SK-N-SH treated with all-trans-retinoic acid at 6 μM for 48 hours (cell line): ENCODE measurements at regions not wholly inside any gene's neighbourhood (a gene's known extent, or its start where the extent isn't known, plus 50 kb on each side); places are given as distances from the start of the nearest gene placed in this dataset.

Experiments
- ATAC-seq: fragments of 200-7000 bp; cut with Tn5 transposase; 3 replicates; pipeline ENCODE4 v1.9.1; 2020; ENCODE audit warnings: mild to moderate bottlenecking, moderate library complexity
- ARNTL ChIP-seq: fragments of 450-650 bp; formaldehyde crosslinking; IDR thresholded peaks from 2 replicates; pipeline ENCODE4 v1.5.0; 2020; ENCODE audit warnings: low read depth, mild to moderate bottlenecking, moderate library complexity, borderline replicate concordance
- BACH2 ChIP-seq: fragments of 250-450 bp; sonication (Bioruptor Pico); IDR thresholded peaks from 2 replicates; pipeline ENCODE4 v1.9.0; 2021; ENCODE audit warnings: mild to moderate bottlenecking, borderline replicate concordance
- CREB5 ChIP-seq: fragments of 250-450 bp; sonication (Bioruptor Pico); IDR thresholded peaks from 2 replicates; pipeline ENCODE4 v1.5.1; 2020; ENCODE audit warnings: low read depth, mild to moderate bottlenecking, moderate library complexity
- CSDC2 ChIP-seq: fragments of 250-450 bp; sonication (Bioruptor Pico); IDR thresholded peaks from 2 replicates; pipeline ENCODE4 v1.5.0; 2020; ENCODE audit warnings: mild to moderate bottlenecking, moderate library complexity
- CSRNP3 ChIP-seq: fragments of 250-450 bp; sonication (Bioruptor Pico); IDR thresholded peaks from 2 replicates; pipeline ENCODE4 v1.5.1; 2021; ENCODE audit warnings: mild to moderate bottlenecking, moderate library complexity
- ESRRG ChIP-seq: fragments of 250-450 bp; sonication (Bioruptor Pico); IDR thresholded peaks from 2 replicates; pipeline ENCODE4 v1.6.1; 2021; ENCODE audit warnings: mild to moderate bottlenecking
- GLIS3 ChIP-seq: fragments of 250-450 bp; sonication (Bioruptor Pico); IDR thresholded peaks from 2 replicates; pipeline ENCODE4 v1.5.0; 2020; ENCODE audit warnings: mild to moderate bottlenecking, moderate library complexity
- ISL1 ChIP-seq: fragments of 250-450 bp; sonication (Bioruptor Pico); IDR thresholded peaks from 2 replicates; pipeline ENCODE4 v2.1.2; 2022; ENCODE audit warnings: mild to moderate bottlenecking, moderate library complexity
- OSR1 ChIP-seq: fragments of 250-450 bp; sonication (Bioruptor Pico); IDR thresholded peaks from 2 replicates; pipeline ENCODE4 v1.8.0; 2022; ENCODE audit warnings: moderate library complexity, mild to moderate bottlenecking, inconsistent platforms
- PATZ1 ChIP-seq: fragments of 250-450 bp; sonication (Bioruptor Pico); IDR thresholded peaks from 2 replicates; pipeline ENCODE4 v1.8.0; 2020; ENCODE audit warnings: mild to moderate bottlenecking, moderate library complexity, borderline replicate concordance
- POU6F1 ChIP-seq: fragments of 250-450 bp; sonication (Bioruptor Pico); IDR thresholded peaks from 2 replicates; pipeline ENCODE4 v1.8.0; 2021; ENCODE audit warnings: low read depth, mild to moderate bottlenecking, moderate library complexity, borderline replicate concordance
- PPARA ChIP-seq: fragments of 250-450 bp; sonication (Bioruptor Pico); IDR thresholded peaks from 2 replicates; pipeline ENCODE4 v1.5.0; 2020; ENCODE audit warnings: mild to moderate bottlenecking, borderline replicate concordance
- RARB ChIP-seq: fragments of 250-450 bp; sonication (Bioruptor Pico); IDR thresholded peaks from 2 replicates; pipeline ENCODE4 v1.8.0; 2021; ENCODE audit warnings: mild to moderate bottlenecking, moderate library complexity
- SNAI2 ChIP-seq: fragments of 250-450 bp; sonication (Bioruptor Pico); IDR thresholded peaks from 2 replicates; pipeline ENCODE4 v1.5.0; 2020; ENCODE audit warnings: mild to moderate bottlenecking, moderate library complexity
- TCF4 ChIP-seq: fragments of 250-450 bp; sonication (Bioruptor Pico); IDR thresholded peaks from 2 replicates; pipeline ENCODE4 v1.8.0; 2021; ENCODE audit warnings: mild to moderate bottlenecking, moderate library complexity, borderline replicate concordance
- TOX ChIP-seq: fragments of 250-450 bp; sonication (Bioruptor Pico); IDR thresholded peaks from 2 replicates; pipeline ENCODE4 v1.8.0; 2021; ENCODE audit warnings: mild to moderate bottlenecking, moderate library complexity, borderline replicate concordance
- TSHZ2 ChIP-seq: fragments of 250-450 bp; sonication (Bioruptor Pico); IDR thresholded peaks from 2 replicates; pipeline ENCODE4 v1.5.0; 2020; ENCODE audit warnings: mild to moderate bottlenecking, moderate library complexity
- ZC3H10 ChIP-seq: fragments of 250-450 bp; sonication (Bioruptor Pico); IDR thresholded peaks from 2 replicates; pipeline ENCODE4 v1.5.1; 2021; ENCODE audit warnings: mild to moderate bottlenecking, moderate library complexity
- ZFP3 ChIP-seq: fragments of 250-450 bp; sonication (Bioruptor Pico); IDR thresholded peaks from 2 replicates; pipeline ENCODE4 v1.5.0; 2020; ENCODE audit warnings: mild to moderate bottlenecking, moderate library complexity
- ZFP30 ChIP-seq: fragments of 450-650 bp; formaldehyde crosslinking; IDR thresholded peaks from 2 replicates; pipeline ENCODE4 v1.5.0; 2022; ENCODE audit warnings: mild to moderate bottlenecking, moderate library complexity
- ZNF565 ChIP-seq: fragments of 450-650 bp; formaldehyde crosslinking; conservative IDR thresholded peaks from 2 replicates; pipeline ENCODE4 v1.5.0; 2020; ENCODE audit warnings: low read depth, mild to moderate bottlenecking, moderate library complexity
- ZNF70 ChIP-seq: fragments of 450-650 bp; formaldehyde crosslinking; IDR thresholded peaks from 2 replicates; pipeline ENCODE4 v1.5.0; 2020; ENCODE audit warnings: mild to moderate bottlenecking, moderate library complexity
- ZNF8 ChIP-seq: fragments of 450-650 bp; formaldehyde crosslinking; IDR thresholded peaks from 2 replicates; pipeline ENCODE4 v1.5.0; 2020; ENCODE audit warnings: mild to moderate bottlenecking, moderate library complexity

- no peak for ATAC-seq
- no peak for TF ChIP-seq SNAI2 (CRISPR knock-in tag)
- TF ChIP-seq POU6F1 = no peak
- TF ChIP-seq ZNF565 = no peak
- TF ChIP-seq ZFP30 (CRISPR knock-in tag) = no peak
- no peak for TF ChIP-seq ZC3H10 (CRISPR knock-in tag)
- TF ChIP-seq PPARA (CRISPR knock-in tag) = no peak
- TF ChIP-seq CSDC2 (CRISPR knock-in tag) = no peak
- no peak for TF ChIP-seq ZNF70 (CRISPR knock-in tag)
- no peak for TF ChIP-seq ZFP3 (CRISPR knock-in tag)
- TF ChIP-seq TSHZ2 = no peak
- TF ChIP-seq TOX (CRISPR knock-in tag) = no peak
- TF ChIP-seq ISL1 (CRISPR knock-in tag) = no peak
- TF ChIP-seq ZNF8 = no peak
- TF ChIP-seq OSR1 (CRISPR knock-in tag) = no peak
- no peak for TF ChIP-seq TCF4 (CRISPR knock-in tag)
- TF ChIP-seq ESRRG (CRISPR knock-in tag) = no peak
- TF ChIP-seq CSRNP3 (CRISPR knock-in tag) = no peak
- TF ChIP-seq RARB (CRISPR knock-in tag) = no peak
- no peak for TF ChIP-seq BACH2 (CRISPR knock-in tag)
- no peak for TF ChIP-seq CREB5 (CRISPR knock-in tag)
These were observed 1025.1 kb downstream of the OTOL1 start for GRCh38 chr3:162521669-162522068.

GRCh38 chr3:162525066-162525742 is 1028.6 kb downstream of the OTOL1 start:
- TF ChIP-seq CREB5 (CRISPR knock-in tag) (no peak), ISL1 (CRISPR knock-in tag) (0 out of 2 replicates have a peak, but pooled peaks have one; percentile 24)
- TF ChIP-seq, all 23 proteins: peak for 1

GRCh38 chr3:162525771-162526170 is 1029.2 kb downstream of the OTOL1 start:
- ATAC-seq = no peak
- TF ChIP-seq GLIS3 (CRISPR knock-in tag) (no peak), POU6F1 (no peak), ARNTL (no peak), CSDC2 (CRISPR knock-in tag) (no peak), ISL1 (CRISPR knock-in tag) (no peak), CSRNP3 (CRISPR knock-in tag) (no peak), PPARA (CRISPR knock-in tag) (no peak), SNAI2 (CRISPR knock-in tag) (no peak), RARB (CRISPR knock-in tag) (no peak), OSR1 (CRISPR knock-in tag) (no peak), ZFP3 (CRISPR knock-in tag) (no peak), BACH2 (CRISPR knock-in tag) (no peak), PATZ1 (CRISPR knock-in tag) (no peak), TOX (CRISPR knock-in tag) (no peak)

More at GRCh38 chr3:162525066-162525742, 1028.6 kb downstream of the OTOL1 start:
- peak; percentile 75 for ATAC-seq
